K562 (cell line): ENCODE measurements at regions not wholly inside any gene's neighbourhood (a gene's known extent, or its start where the extent isn't known, plus 50 kb on each side); places are given as distances from the start of the nearest gene placed in this dataset.

Experiments used
- ATAC-seq: fragments of 200-7000 bp; cut with Tn5 transposase; 3 replicates; pipeline ENCODE4 v1.9.1; 2020; ENCODE audit warnings: moderate library complexity
- BruUV-seq: library from RNA; stranded (reverse); fragments of 400-500 nt; replicated peaks from 2 replicates; lab custom pipeline; 2021; lab: Mats Ljungman, UMichigan
- CTCF ChIA-PET: fragments of 300-600 bp; formaldehyde crosslinking; extraction: SDS; loops from one replicate; lab custom pipeline; 2021; ENCODE audit warnings: low intra/inter-chr PET ratio; lab: Yijun Ruan, JAX
- POLR2A ChIA-PET: fragments of 300-600, 350-650 bp; sonication (Branson Sonifier 250); formaldehyde crosslinking; extraction: SDS; loops from one replicate; lab custom pipeline; 2021; ENCODE audit warnings: antibody characterized with exemption, inconsistent platforms; lab: Yijun Ruan, JAX
- DNase-seq, 4 experiments: peaks; one replicate each; pipeline versions ENCODE4 v3.0.0 to v3.0.0-alpha.2; 2011 to 2018; ENCODE audit warnings: low spot score in 3 of 4, mixed read lengths in 3 of 4; ENCODE audit errors: extremely low read depth in 1 of 4
- FAIRE-seq: peaks from 2 replicates; lab custom pipeline; 2011; peaks lifted over from hg19 to GRCh38; lab: Jason Lieb, UNC
- H2AFZ ChIP-seq: 2 replicates; pipeline ENCODE4 v1.6.0; 2011; ENCODE audit warnings: low read depth, low read length, control low read depth, inconsistent platforms
- H3K27ac ChIP-seq: fragments of 200-600 bp; 3 replicates; pipeline ENCODE4 v1.8.0; 2011; ENCODE audit warnings: low read depth, mild to moderate bottlenecking, control low read depth, inconsistent platforms, low read length, moderate library complexity, mixed read lengths; ENCODE audit errors: extremely low read depth
- H3K27me3 ChIP-seq, 2 experiments: fragments of 300-600 bp in 1 of 2; 2 replicates in 1 of 2; 3 replicates in 1 of 2; pipeline versions ENCODE4 v1.6.0 to v1.8.0; 2011; ENCODE audit warnings: inconsistent platforms in 2 of 2, low read length in 2 of 2, mild to moderate bottlenecking in 1 of 2, mixed read lengths in 1 of 2, moderate library complexity in 1 of 2; ENCODE audit not compliant: control insufficient read depth in 2 of 2, insufficient read depth in 2 of 2
- H3K36me3 ChIP-seq: fragments of 300-600 bp; 3 replicates; pipeline ENCODE4 v1.8.0; 2011; ENCODE audit warnings: mild to moderate bottlenecking, low read length, inconsistent platforms; ENCODE audit not compliant: control insufficient read depth, insufficient read depth
- H3K4me1 ChIP-seq, 2 experiments: fragments of 200-600 bp in 1 of 2; replicated peaks in 1 of 2; 2 replicates in 1 of 2; 3 replicates in 1 of 2; pipeline versions ENCODE4 v1.5.1 to v1.8.0; 2011; ENCODE audit warnings: inconsistent platforms in 2 of 2, low read length in 2 of 2, mild to moderate bottlenecking in 1 of 2, mixed read lengths in 1 of 2, moderate library complexity in 1 of 2; ENCODE audit not compliant: control insufficient read depth in 2 of 2, insufficient read depth in 2 of 2
- H3K4me2 ChIP-seq: 2 replicates; pipeline ENCODE4 v1.6.1; 2011; ENCODE audit warnings: low read length, control low read depth, inconsistent platforms, mixed read lengths; ENCODE audit not compliant: insufficient read depth
- H3K4me3 ChIP-seq: fragments of 200-600 bp; sonication (generic), shearing (Covaris generic); 2 replicates; pipeline ENCODE4 v1.5.1; 2016; ENCODE audit warnings: control low read depth, inconsistent platforms
- H3K79me2 ChIP-seq: fragments of 200-600 bp; 3 replicates; pipeline ENCODE4 v1.8.0; 2011; ENCODE audit warnings: low read length, inconsistent platforms; ENCODE audit not compliant: control insufficient read depth, insufficient read depth
- H3K9ac ChIP-seq, 2 experiments: 2 replicates each; pipeline versions ENCODE4 v1.6.0 to v1.6.1; 2011; ENCODE audit warnings: low read depth in 2 of 2, low read length in 2 of 2, control low read depth in 1 of 2, inconsistent platforms in 1 of 2, mild to moderate bottlenecking in 1 of 2, mixed read lengths in 1 of 2; ENCODE audit not compliant: insufficient read depth in 1 of 2
- H3K9me1 ChIP-seq: one replicate; pipeline ENCODE4 v1.6.0; 2011; ENCODE audit warnings: inconsistent platforms, mild to moderate bottlenecking, low read length, moderate library complexity; ENCODE audit not compliant: control insufficient read depth, insufficient read depth
- H3K9me3 ChIP-seq: replicated peaks from 2 replicates; pipeline ENCODE4 v1.5.1; 2011; ENCODE audit warnings: low read depth, low read length, inconsistent platforms; ENCODE audit not compliant: control insufficient read depth, insufficient read depth
- H4K20me1 ChIP-seq: replicated peaks from 2 replicates; pipeline ENCODE4 v1.6.1; 2011; ENCODE audit warnings: low read length, inconsistent platforms, mixed read lengths; ENCODE audit not compliant: control insufficient read depth, insufficient read depth
- ILK ChIP-seq: fragments of 450-650 bp; IDR thresholded peaks from 2 replicates; pipeline ENCODE4 v1.6.1; 2016; ENCODE audit warnings: missing genetic modification characterization, low read depth, mild to moderate bottlenecking, missing compliant biosample characterization, moderate library complexity, borderline replicate concordance
- MAFF ChIP-seq: IDR thresholded peaks from 2 replicates; pipeline ENCODE4 v1.6.1; 2012; ENCODE audit warnings: low read length, improper control_type of control experiment
- MAFK ChIP-seq: IDR thresholded peaks from 2 replicates; pipeline ENCODE4 v1.6.1; 2011; ENCODE audit warnings: low read length, improper control_type of control experiment
- MBD1 ChIP-seq: fragments of 250-450 bp; sonication (Bioruptor Pico); IDR thresholded peaks from 2 replicates; pipeline ENCODE4 v1.8.0; 2022; ENCODE audit warnings: inconsistent platforms
- NR0B1 ChIP-seq: fragments of 450-650 bp; IDR thresholded peaks from one replicate; pipeline ENCODE4 v1.6.1; 2018; ENCODE audit warnings: mild to moderate bottlenecking, moderate library complexity; ENCODE audit not compliant: partially characterized antibody
- ZNF217 ChIP-seq: sonication (generic); formaldehyde crosslinking; IDR thresholded peaks from 2 replicates; pipeline ENCODE4 v1.8.0; 2022; ENCODE audit warnings: mild to moderate bottlenecking, missing genetic modification reagents
- ZNF316 ChIP-seq: fragments of 450-650 bp; IDR thresholded peaks from 2 replicates; pipeline ENCODE4 v1.6.1; 2016
- ZNF511 ChIP-seq: sonication (generic); formaldehyde crosslinking; IDR thresholded peaks from 2 replicates; pipeline ENCODE4 v1.8.0; 2022; ENCODE audit warnings: mild to moderate bottlenecking, missing genetic modification reagents
- ZNF584 ChIP-seq: fragments of 200-800 bp; sonication (Bioruptor generic); IDR thresholded peaks from 2 replicates; pipeline ENCODE4 v1.6.1; 2016; ENCODE audit warnings: low read depth, mild to moderate bottlenecking, missing genetic modification characterization, missing compliant biosample characterization
- WGBS: fragments of 100-300 bp; shearing (Covaris generic); methylation state at CpG from one replicate; pipeline ENCODE4 v1.1.6; 2016; ENCODE audit warnings: low coverage, mixed read lengths; ENCODE audit not compliant: insufficient coverage; ENCODE audit errors: missing lambda C conversion rate; 5-methylcytosine and 5-hydroxymethylcytosine counted together
- in situ Hi-C: fragments of 300-500 bp; cut with MboI; formaldehyde crosslinking; loops from 4 replicates; pipeline ENCODE4 v1.15.0; 2018; ENCODE audit warnings: inconsistent platforms, mixed read lengths
- intact Hi-C: fragments of 100-400 bp; cut with micrococcal nuclease; formaldehyde crosslinking; loops from 2 replicates; pipeline ENCODE4 v1.14.2; 2022

- no peak for TF ChIP-seq NR0B1
- peak; percentile 44 for TF ChIP-seq ZNF316
- TF ChIP-seq MAFK: 0 out of 2 replicates have a peak, but pooled peaks have one; percentile 37
- peak; percentile 40 for TF ChIP-seq MAFF
- TF ChIP-seq MBD1 (CRISPR knock-in tag): no peak
- no peak for TF ChIP-seq ILK (tag)
- no peak for TF ChIP-seq ZNF217
- TF ChIP-seq ZNF511 (CRISPR knock-in tag): no peak
- TF ChIP-seq ZNF584 (CRISPR knock-in tag): no peak
- Histone ChIP-seq H3K9me3 (no peaks in the 10 kb centered on the region), H2AFZ (no peak overlapping the region), H3K27ac (no peak overlapping the region), H4K20me1 (no peaks in the 10 kb centered on the region), H3K9me1 (no peaks in the 10 kb centered on the region), H3K4me2 (no peak overlapping the region), H3K27me3 (peaks cover 0 to 2% of the 10 kb centered on the region in 2 experiments; a peak in 1 of 5 replicates), H3K4me1 (no peaks in the 10 kb centered on the region), H3K79me2 (no peaks in the 10 kb centered on the region), H3K36me3 (no peaks in the 10 kb centered on the region), H3K4me3 (no peak overlapping the region), H3K9ac (no peak overlapping the region)
- BruUV-seq: no TSS peak
- FAIRE-seq (no peak), ATAC-seq (no peak), DNase-seq (no peak)
- WGBS: 7% methylated on average over 2 of the region's 3 CpGs
- intact Hi-C loops: no loop called here
- in situ Hi-C loops: no loop called here
- ChIA-PET POLR2A (no interaction called here), CTCF (no interaction called here)
Observed at GRCh38 chr9:33660772-33661171, 134.6 kb upstream of the PRSS3 start.
